HCT116 (cell line): ENCODE measurements at regions not wholly inside any gene's neighbourhood (a gene's known extent, or its start where the extent isn't known, plus 50 kb on each side); places are given as distances from the start of the nearest gene placed in this dataset.

Source experiments
- ATAC-seq: fragments of 200-7000 bp; cut with Tn5 transposase; 2 replicates; pipeline ENCODE4 v1.9.1; 2020; ENCODE audit warnings: mild to moderate bottlenecking, moderate library complexity
- BruUV-seq: library from RNA; stranded (reverse); fragments of 400-500 nt; replicated peaks from 2 replicates; lab custom pipeline; 2021; lab: Mats Ljungman, UMichigan
- CTCF ChIA-PET: fragments of 300-600 bp; sonication (Branson Sonifier 250); formaldehyde crosslinking; loops from one replicate; lab custom pipeline; 2021; ENCODE audit warnings: antibody characterized with exemption; lab: Charles Lee
- POLR2A ChIA-PET: fragments of 300-600, 350-600 bp; sonication (Branson Sonifier 250); formaldehyde crosslinking; loops from one replicate; lab custom pipeline; 2021; ENCODE audit warnings: antibody characterized with exemption; lab: Charles Lee
- RAD21 ChIA-PET, 2 experiments: fragments of 300-600 bp; sonication (Branson Sonifier 250); formaldehyde crosslinking; loops; one replicate each; lab custom pipeline; 2023; ENCODE audit warnings: low total read pairs in 2 of 2; ENCODE audit not compliant: uncharacterized antibody in 2 of 2, unreplicated experiment in 2 of 2, low non-redundant PET in 1 of 2; lab: Charles Lee
- DNase-seq: peaks from one replicate; pipeline ENCODE4 v3.0.0-alpha.2; 2010; ENCODE audit warnings: low read depth, low spot score
- H2AFZ ChIP-seq: fragments of 200-600 bp; shearing (Covaris generic), sonication (generic); 2 replicates; pipeline ENCODE4 v1.6.1; 2017; ENCODE audit warnings: low read depth, mixed run types, mixed read lengths, antibody characterized with exemption, low read length; ENCODE audit not compliant: poor library complexity, severe bottlenecking
- H3K27ac ChIP-seq: 2 replicates; pipeline ENCODE4 v1.5.1; 2012; ENCODE audit warnings: low read depth, low read length
- H3K27me3 ChIP-seq: fragments of 200-600 bp; sonication (generic); 2 replicates; pipeline ENCODE4 v1.6.1; 2016; ENCODE audit warnings: mixed run types, low read length, mixed read lengths; ENCODE audit not compliant: insufficient read depth
- H3K36me3 ChIP-seq, 2 experiments: fragments of 200-500 bp in 1 of 2; fragments of 200-600 bp in 1 of 2; sonication (Bioruptor generic) in 1 of 2; sonication (generic) in 1 of 2; 2 replicates each; pipeline versions ENCODE4 v1.5.1 to v1.6.1; 2014 to 2016; ENCODE audit warnings: low read length in 2 of 2, inconsistent platforms in 1 of 2, mixed read lengths in 1 of 2, mixed run types in 1 of 2; ENCODE audit not compliant: insufficient read depth in 2 of 2, control insufficient read depth in 1 of 2
- H3K4me1 ChIP-seq, 2 experiments: fragments of 200-600 bp in 1 of 2; sonication (generic) in 1 of 2; 2 replicates each; pipeline versions ENCODE4 v1.5.1 to v1.6.1; 2012 to 2017; ENCODE audit warnings: low read length in 2 of 2, inconsistent platforms in 1 of 2, mild to moderate bottlenecking in 1 of 2, mixed read lengths in 1 of 2, mixed run types in 1 of 2, moderate library complexity in 1 of 2; ENCODE audit not compliant: insufficient read depth in 2 of 2, control insufficient read depth in 1 of 2
- H3K4me2 ChIP-seq: fragments of 200-600 bp; sonication (generic); 2 replicates; pipeline ENCODE4 v1.6.1; 2017; ENCODE audit warnings: mixed run types, low read length, mixed read lengths
- H3K4me3 ChIP-seq, 2 experiments: fragments of 200-600 bp in 1 of 2; sonication (generic) in 1 of 2; replicated peaks in 1 of 2; 2 replicates each; pipeline ENCODE4 v1.5.1; 2011 to 2016; ENCODE audit warnings: low read length in 2 of 2, control low read depth in 1 of 2, low read depth in 1 of 2, mild to moderate bottlenecking in 1 of 2, mixed read lengths in 1 of 2, mixed run types in 1 of 2
- H3K79me2 ChIP-seq: fragments of 200-600 bp; sonication (generic); 2 replicates; pipeline ENCODE4 v1.6.1; 2017; ENCODE audit warnings: mild to moderate bottlenecking, mixed run types, low read length, moderate library complexity, mixed read lengths; ENCODE audit not compliant: insufficient read depth
- H3K9ac ChIP-seq: fragments of 200-600 bp; sonication (generic); 2 replicates; pipeline ENCODE4 v1.6.1; 2016; ENCODE audit warnings: low read length, mixed read lengths
- H3K9me2 ChIP-seq: fragments of 200-600 bp; sonication (generic), shearing (Covaris generic); 2 replicates; pipeline ENCODE4 v1.6.1; 2017; ENCODE audit warnings: mixed run types, mild to moderate bottlenecking, moderate library complexity; ENCODE audit not compliant: insufficient read depth
- H3K9me3 ChIP-seq, 2 experiments: fragments of 200-500 bp in 1 of 2; fragments of 200-600 bp in 1 of 2; sonication (Bioruptor generic) in 1 of 2; sonication (generic) in 1 of 2; 2 replicates each; pipeline ENCODE4 v1.6.1; 2014 to 2017; ENCODE audit warnings: low read length in 2 of 2, mixed read lengths in 2 of 2, inconsistent platforms in 1 of 2, low read depth in 1 of 2, mild to moderate bottlenecking in 1 of 2, mixed run types in 1 of 2, moderate library complexity in 1 of 2; ENCODE audit not compliant: control insufficient read depth in 1 of 2, insufficient read depth in 1 of 2
- H4K20me1 ChIP-seq: fragments of 200-600 bp; sonication (generic), shearing (Covaris generic); 2 replicates; pipeline ENCODE4 v1.6.1; 2017; ENCODE audit warnings: mixed run types, mild to moderate bottlenecking, moderate library complexity; ENCODE audit not compliant: insufficient read depth
- ATF3 ChIP-seq: IDR thresholded peaks from 2 replicates; pipeline ENCODE4 v1.6.1; 2012
- CEBPB ChIP-seq: IDR thresholded peaks from 2 replicates; pipeline ENCODE4 v1.6.1; 2012; ENCODE audit warnings: low read depth
- CTCF ChIP-seq, 3 experiments: fragments of 200-600 bp in 1 of 3; sonication (generic) in 1 of 3; IDR thresholded peaks in 2 of 3; conservative IDR thresholded peaks in 1 of 3; 2 replicates each; pipeline ENCODE4 v1.5.1; 2012 to 2017; ENCODE audit warnings: low read depth in 2 of 3, low read length in 2 of 3, antibody characterized with exemption in 1 of 3, borderline replicate concordance in 1 of 3, control low read depth in 1 of 3, mild to moderate bottlenecking in 1 of 3, mixed read lengths in 1 of 3, mixed run types in 1 of 3, moderate library complexity in 1 of 3; ENCODE audit not compliant: insufficient read depth in 1 of 3
- EGR1 ChIP-seq: IDR thresholded peaks from 2 replicates; pipeline ENCODE4 v1.6.1; 2012; ENCODE audit warnings: low read depth
- EZH2 ChIP-seq: fragments of 200-600 bp; sonication (generic); IDR thresholded peaks from 2 replicates; pipeline ENCODE4 v1.6.1; 2017; ENCODE audit warnings: antibody characterized with exemption, mixed run types
- EZH2phosphoT487 ChIP-seq: fragments of 200-600 bp; IDR thresholded peaks from 2 replicates; pipeline ENCODE4 v1.6.1; 2018; ENCODE audit warnings: antibody characterized with exemption, borderline replicate concordance
- FOSL1 ChIP-seq: IDR thresholded peaks from 2 replicates; pipeline ENCODE4 v1.6.1; 2012; ENCODE audit warnings: low read depth
- JUND ChIP-seq: IDR thresholded peaks from 2 replicates; pipeline ENCODE4 v1.6.1; 2012
- MAX ChIP-seq: IDR thresholded peaks from 2 replicates; pipeline ENCODE4 v1.6.1; 2012
- POLR2A ChIP-seq: IDR thresholded peaks from 2 replicates; pipeline ENCODE4 v1.7.0; 2011; ENCODE audit warnings: borderline replicate concordance; ENCODE audit not compliant: insufficient read depth, insufficient read length; ENCODE audit errors: extremely low read depth
- POLR2AphosphoS5 ChIP-seq: IDR thresholded peaks from 2 replicates; pipeline ENCODE4 v1.6.1; 2011; ENCODE audit warnings: mild to moderate bottlenecking, low read depth, low read length, moderate library complexity
- RAD21 ChIP-seq: IDR thresholded peaks from 2 replicates; pipeline ENCODE4 v1.6.1; 2012; ENCODE audit warnings: low read depth, mild to moderate bottlenecking
- SIN3A ChIP-seq: IDR thresholded peaks from 2 replicates; pipeline ENCODE4 v1.6.1; 2012; ENCODE audit warnings: low read depth
- SRF ChIP-seq: IDR thresholded peaks from 2 replicates; pipeline ENCODE4 v1.6.1; 2012; ENCODE audit warnings: low read depth
- YY1 ChIP-seq: IDR thresholded peaks from 2 replicates; pipeline ENCODE4 v1.6.1; 2011; ENCODE audit warnings: low read length, low read depth, moderate library complexity, mild to moderate bottlenecking; ENCODE audit not compliant: insufficient replicate concordance; ENCODE audit errors: extremely low read depth
- ZFX ChIP-seq: fragments of 450-650 bp; IDR thresholded peaks from 2 replicates; pipeline ENCODE4 v1.6.1; 2017
- ZNF274 ChIP-seq: fragments of 200-500 bp; sonication (Bioruptor generic); IDR thresholded peaks from 2 replicates; pipeline ENCODE4 v1.6.1; 2014; ENCODE audit warnings: mild to moderate bottlenecking, low read depth, low read length, inconsistent platforms
- intact Hi-C: fragments of 100-400 bp; cut with micrococcal nuclease; formaldehyde crosslinking; loops from 2 replicates; pipeline ENCODE4 v1.10.0; 2022
- TF ChIP-seq, protein P1 (sequence below): IDR thresholded peaks from 2 replicates; pipeline ENCODE4 v1.6.1; 2012; ENCODE audit warnings: low read depth

DNA sequence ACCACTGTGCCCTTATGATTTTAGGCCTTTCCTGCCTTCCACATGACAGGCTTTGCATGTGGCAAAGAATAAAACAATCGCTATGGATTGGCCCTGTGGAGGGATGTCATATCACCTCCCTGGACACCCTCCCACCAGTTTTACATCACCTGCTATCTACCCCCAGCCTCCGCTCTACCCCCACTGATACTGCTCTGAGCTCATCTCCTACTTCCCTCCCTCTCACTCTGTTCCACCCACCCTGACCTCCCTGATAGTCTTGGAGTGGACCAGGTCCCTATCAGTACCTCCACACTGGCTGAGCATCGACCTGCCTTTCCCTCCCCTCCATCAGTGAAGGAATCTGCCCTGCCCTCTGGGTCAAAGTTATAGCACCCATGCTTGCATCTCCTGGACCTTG lies 91.8 kb upstream of the FOXN3 start:
- RAD21 ChIA-PET: no interaction called here
- POLR2A ChIA-PET: no interaction called here

More for the DNA sequence above, 91.8 kb upstream of the FOXN3 start:
- Histone ChIP-seq H3K9ac (no peak overlapping the region), H3K4me2 (no peak overlapping the region), H3K4me1 (peaks cover 18 to 31% of the 10 kb centered on the region in 2 experiments), H3K4me3 (no peak overlapping the region), H3K36me3 (no peaks in the 10 kb centered on the region), H3K27me3 (no peaks in the 10 kb centered on the region), H2AFZ (no peak overlapping the region), H3K9me2 (no peaks in the 10 kb centered on the region), H3K27ac (no peak overlapping the region), H3K9me3 (no peaks in the 10 kb centered on the region), H4K20me1 (no peaks in the 10 kb centered on the region), H3K79me2 (no peaks in the 10 kb centered on the region)
- no TSS peak for BruUV-seq
- DNase-seq (no peak), ATAC-seq (no peak)
- intact Hi-C loops: no loop called here
- TF ChIP-seq ZNF274: no peak
- no peak for TF ChIP-seq YY1
- no peak for TF ChIP-seq FOSL1
- no peak for TF ChIP-seq ZFX
- TF ChIP-seq SRF: no peak
- no peak for TF ChIP-seq EZH2phosphoT487
- TF ChIP-seq, protein P1, sequence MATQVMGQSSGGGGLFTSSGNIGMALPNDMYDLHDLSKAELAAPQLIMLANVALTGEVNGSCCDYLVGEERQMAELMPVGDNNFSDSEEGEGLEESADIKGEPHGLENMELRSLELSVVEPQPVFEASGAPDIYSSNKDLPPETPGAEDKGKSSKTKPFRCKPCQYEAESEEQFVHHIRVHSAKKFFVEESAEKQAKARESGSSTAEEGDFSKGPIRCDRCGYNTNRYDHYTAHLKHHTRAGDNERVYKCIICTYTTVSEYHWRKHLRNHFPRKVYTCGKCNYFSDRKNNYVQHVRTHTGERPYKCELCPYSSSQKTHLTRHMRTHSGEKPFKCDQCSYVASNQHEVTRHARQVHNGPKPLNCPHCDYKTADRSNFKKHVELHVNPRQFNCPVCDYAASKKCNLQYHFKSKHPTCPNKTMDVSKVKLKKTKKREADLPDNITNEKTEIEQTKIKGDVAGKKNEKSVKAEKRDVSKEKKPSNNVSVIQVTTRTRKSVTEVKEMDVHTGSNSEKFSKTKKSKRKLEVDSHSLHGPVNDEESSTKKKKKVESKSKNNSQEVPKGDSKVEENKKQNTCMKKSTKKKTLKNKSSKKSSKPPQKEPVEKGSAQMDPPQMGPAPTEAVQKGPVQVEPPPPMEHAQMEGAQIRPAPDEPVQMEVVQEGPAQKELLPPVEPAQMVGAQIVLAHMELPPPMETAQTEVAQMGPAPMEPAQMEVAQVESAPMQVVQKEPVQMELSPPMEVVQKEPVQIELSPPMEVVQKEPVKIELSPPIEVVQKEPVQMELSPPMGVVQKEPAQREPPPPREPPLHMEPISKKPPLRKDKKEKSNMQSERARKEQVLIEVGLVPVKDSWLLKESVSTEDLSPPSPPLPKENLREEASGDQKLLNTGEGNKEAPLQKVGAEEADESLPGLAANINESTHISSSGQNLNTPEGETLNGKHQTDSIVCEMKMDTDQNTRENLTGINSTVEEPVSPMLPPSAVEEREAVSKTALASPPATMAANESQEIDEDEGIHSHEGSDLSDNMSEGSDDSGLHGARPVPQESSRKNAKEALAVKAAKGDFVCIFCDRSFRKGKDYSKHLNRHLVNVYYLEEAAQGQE: no peak
- no peak for TF ChIP-seq POLR2A
- TF ChIP-seq EZH2: no peak
- TF ChIP-seq EGR1: no peak
- TF ChIP-seq CTCF (IDR thresholded peaks at IDR 0.05 in 2 of 3, conservative IDR thresholded peaks at IDR 0.05 in 1 of 3; ENCODE audit: borderline replicate concordance in 1 of 3, insufficient read depth in 1 of 3, low read depth in 2 of 3, low read length in 2 of 3): no peak
- no peak for TF ChIP-seq MAX
- TF ChIP-seq POLR2AphosphoS5: no peak
- TF ChIP-seq CEBPB: no peak
- no peak for TF ChIP-seq JUND
- TF ChIP-seq SIN3A: no peak
- TF ChIP-seq ATF3: no peak
- TF ChIP-seq RAD21: no peak
- CTCF ChIA-PET: no interaction called here
